ENCODE measurements at regions not wholly inside any gene's neighbourhood (a gene's known extent, or its start where the extent isn't known, plus 50 kb on each side); places are given as distances from the start of the nearest gene placed in this dataset.

GRCh38 chr4:38320343-38320695, 343.7 kb upstream of the KLF3 start (continued):
- TF ChIP-seq, protein P1, sequence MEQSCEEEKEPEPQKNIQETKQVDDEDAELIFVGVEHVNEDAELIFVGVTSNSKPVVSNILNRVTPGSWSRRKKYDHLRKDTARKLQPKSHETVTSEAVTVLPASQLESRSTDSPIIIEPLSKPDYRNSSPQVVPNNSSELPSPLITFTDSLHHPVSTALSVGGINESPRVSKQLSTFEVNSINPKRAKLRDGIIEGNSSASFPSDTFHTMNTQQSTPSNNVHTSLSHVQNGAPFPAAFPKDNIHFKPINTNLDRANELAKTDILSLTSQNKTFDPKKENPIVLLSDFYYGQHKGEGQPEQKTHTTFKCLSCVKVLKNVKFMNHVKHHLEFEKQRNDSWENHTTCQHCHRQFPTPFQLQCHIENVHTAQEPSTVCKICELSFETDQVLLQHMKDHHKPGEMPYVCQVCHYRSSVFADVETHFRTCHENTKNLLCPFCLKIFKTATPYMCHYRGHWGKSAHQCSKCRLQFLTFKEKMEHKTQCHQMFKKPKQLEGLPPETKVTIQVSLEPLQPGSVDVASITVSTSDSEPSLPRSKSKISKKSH (CRISPR knock-in tag; IDR thresholded peaks at IDR 0.05), result no peak
- no peak for TF ChIP-seq ZNF347 (CRISPR knock-in tag; IDR thresholded peaks at IDR 0.05; ENCODE audit: low read depth)
- TF ChIP-seq CBX2 (IDR thresholded peaks at IDR 0.05; ENCODE audit: insufficient read depth, low read length, poor library complexity, severe bottlenecking), result no peak
- TF ChIP-seq EWSR1 (IDR thresholded peaks at IDR 0.05; ENCODE audit: borderline replicate concordance, low read depth, partially characterized antibody), result no peak

- Histone ChIP-seq H4K20me1 (replicated peaks; ENCODE audit: control insufficient read depth, insufficient read depth, low read length) (no peaks in the 10 kb centered on the region), H3K4me2 (ENCODE audit: insufficient read depth, low read length) (no peak overlapping the region), H3K4me1 (replicated peaks in 1 of 2; ENCODE audit: control insufficient read depth in 2 of 2, insufficient read depth in 2 of 2, low read length in 2 of 2) (peaks cover 8 to 29% of the 10 kb centered on the region in 2 experiments), H2AFZ (ENCODE audit: low read depth, low read length) (peak overlapping the region; percentile 97; the same call in 1 of the 2 replicates), H3K79me2 (ENCODE audit: control insufficient read depth, insufficient read depth, low read length) (no peaks in the 10 kb centered on the region), H3K27ac (ENCODE audit: extremely low read depth, low read depth, low read length) (no peak overlapping the region), H3K9ac (ENCODE audit: insufficient read depth in 1 of 2, low read depth in 2 of 2, low read length in 2 of 2) (no peak overlapping the region), H3K9me3 (replicated peaks; ENCODE audit: control insufficient read depth, insufficient read depth, low read depth, low read length) (peaks cover 5% of the 10 kb centered on the region), H3K9me1 (ENCODE audit: control insufficient read depth, insufficient read depth, low read length) (no peaks in the 10 kb centered on the region), H3K27me3 (ENCODE audit: control insufficient read depth in 2 of 2, insufficient read depth in 2 of 2, low read length in 2 of 2) (no peaks in the 10 kb centered on the region), H3K36me3 (ENCODE audit: control insufficient read depth, insufficient read depth, low read length) (no peaks in the 10 kb centered on the region), H3K4me3 (no peak overlapping the region)
- no peak for FAIRE-seq
- intact Hi-C loops (cut with micrococcal nuclease), result loop anchor here (1.0 to 10.0 kb wide), 2 partner anchors 142 to 144 kb away; no protein-coding TSS in a partner anchor
- ChIA-PET POLR2A (interaction anchor here (0.9 kb wide), 1 partner anchor 208 kb away, joined by 3 read pairs; no protein-coding TSS in a partner anchor), CTCF (ENCODE audit: low intra/inter-chr PET ratio) (no interaction called here)
- BruUV-seq (replicated peaks), result no TSS peak
- ATAC-seq, result no peak
- no peak for DNase-seq (ENCODE audit: extremely low read depth in 1 of 4, low spot score in 3 of 4)
- 67% methylated on average over 4 of the region's 4 CpGs for WGBS (ENCODE audit: insufficient coverage, low coverage, missing lambda C conversion rate)
- in situ Hi-C loops (cut with MboI), result no loop called here
- TF ChIP-seq PPARD (CRISPR knock-in tag; IDR thresholded peaks at IDR 0.05), result no peak
- TF ChIP-seq FOXA1 (IDR thresholded peaks at IDR 0.05; ENCODE audit: borderline replicate concordance), result no peak
- TF ChIP-seq KLF13 (tag; IDR thresholded peaks at IDR 0.05; ENCODE audit: borderline replicate concordance, low read depth), result no peak
- TF ChIP-seq ZBTB33 (CRISPR knock-in tag; IDR thresholded peaks at IDR 0.05), result no peak
- TF ChIP-seq RFX7 (CRISPR knock-in tag; IDR thresholded peaks at IDR 0.05), result no peak
- TF ChIP-seq JUN (IDR thresholded peaks at IDR 0.05; ENCODE audit: borderline replicate concordance, low read depth, low read length), result no peak
- TF ChIP-seq JUN (CRISPR knock-in tag; IDR thresholded peaks at IDR 0.05; ENCODE audit: borderline replicate concordance), result no peak
- TF ChIP-seq WHSC1 (IDR thresholded peaks at IDR 0.05; ENCODE audit: low read length), result no peak
- TF ChIP-seq CTBP1 (IDR thresholded peaks at IDR 0.05; ENCODE audit: borderline replicate concordance), result no peak
- TF ChIP-seq, protein P2, sequence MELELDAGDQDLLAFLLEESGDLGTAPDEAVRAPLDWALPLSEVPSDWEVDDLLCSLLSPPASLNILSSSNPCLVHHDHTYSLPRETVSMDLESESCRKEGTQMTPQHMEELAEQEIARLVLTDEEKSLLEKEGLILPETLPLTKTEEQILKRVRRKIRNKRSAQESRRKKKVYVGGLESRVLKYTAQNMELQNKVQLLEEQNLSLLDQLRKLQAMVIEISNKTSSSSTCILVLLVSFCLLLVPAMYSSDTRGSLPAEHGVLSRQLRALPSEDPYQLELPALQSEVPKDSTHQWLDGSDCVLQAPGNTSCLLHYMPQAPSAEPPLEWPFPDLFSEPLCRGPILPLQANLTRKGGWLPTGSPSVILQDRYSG (tag; conservative IDR thresholded peaks at IDR 0.05; ENCODE audit: low read depth), result no peak
These were observed 343.2 kb upstream of the KLF3 start for GRCh38 chr4:38320833-38321232.

Measured in K562 (cell line).